K562 (cell line): ENCODE measurements at regions not wholly inside any gene's neighbourhood (a gene's known extent, or its start where the extent isn't known, plus 50 kb on each side); places are given as distances from the start of the nearest gene placed in this dataset.

ENCODE experiments used
- ATAC-seq: fragments of 200-7000 bp; cut with Tn5 transposase; 3 replicates; pipeline ENCODE4 v1.9.1; 2020; ENCODE audit warnings: moderate library complexity
- BruUV-seq: library from RNA; stranded (reverse); fragments of 400-500 nt; replicated peaks from 2 replicates; lab custom pipeline; 2021; lab: Mats Ljungman, UMichigan
- CTCF ChIA-PET: fragments of 300-600 bp; formaldehyde crosslinking; extraction: SDS; loops from one replicate; lab custom pipeline; 2021; ENCODE audit warnings: low intra/inter-chr PET ratio; lab: Yijun Ruan, JAX
- POLR2A ChIA-PET: fragments of 300-600, 350-650 bp; sonication (Branson Sonifier 250); formaldehyde crosslinking; extraction: SDS; loops from one replicate; lab custom pipeline; 2021; ENCODE audit warnings: antibody characterized with exemption, inconsistent platforms; lab: Yijun Ruan, JAX
- DNase-seq, 4 experiments: peaks; one replicate each; pipeline versions ENCODE4 v3.0.0 to v3.0.0-alpha.2; 2011 to 2018; ENCODE audit warnings: low spot score in 3 of 4, mixed read lengths in 3 of 4; ENCODE audit errors: extremely low read depth in 1 of 4
- FAIRE-seq: peaks from 2 replicates; lab custom pipeline; 2011; peaks lifted over from hg19 to GRCh38; lab: Jason Lieb, UNC
- H2AFZ ChIP-seq: 2 replicates; pipeline ENCODE4 v1.6.0; 2011; ENCODE audit warnings: low read depth, low read length, control low read depth, inconsistent platforms
- H3K27ac ChIP-seq: fragments of 200-600 bp; 3 replicates; pipeline ENCODE4 v1.8.0; 2011; ENCODE audit warnings: low read depth, mild to moderate bottlenecking, control low read depth, inconsistent platforms, low read length, moderate library complexity, mixed read lengths; ENCODE audit errors: extremely low read depth
- H3K27me3 ChIP-seq, 2 experiments: fragments of 300-600 bp in 1 of 2; 2 replicates in 1 of 2; 3 replicates in 1 of 2; pipeline versions ENCODE4 v1.6.0 to v1.8.0; 2011; ENCODE audit warnings: inconsistent platforms in 2 of 2, low read length in 2 of 2, mild to moderate bottlenecking in 1 of 2, mixed read lengths in 1 of 2, moderate library complexity in 1 of 2; ENCODE audit not compliant: control insufficient read depth in 2 of 2, insufficient read depth in 2 of 2
- H3K36me3 ChIP-seq: fragments of 300-600 bp; 3 replicates; pipeline ENCODE4 v1.8.0; 2011; ENCODE audit warnings: mild to moderate bottlenecking, low read length, inconsistent platforms; ENCODE audit not compliant: control insufficient read depth, insufficient read depth
- H3K4me1 ChIP-seq, 2 experiments: fragments of 200-600 bp in 1 of 2; replicated peaks in 1 of 2; 2 replicates in 1 of 2; 3 replicates in 1 of 2; pipeline versions ENCODE4 v1.5.1 to v1.8.0; 2011; ENCODE audit warnings: inconsistent platforms in 2 of 2, low read length in 2 of 2, mild to moderate bottlenecking in 1 of 2, mixed read lengths in 1 of 2, moderate library complexity in 1 of 2; ENCODE audit not compliant: control insufficient read depth in 2 of 2, insufficient read depth in 2 of 2
- H3K4me2 ChIP-seq: 2 replicates; pipeline ENCODE4 v1.6.1; 2011; ENCODE audit warnings: low read length, control low read depth, inconsistent platforms, mixed read lengths; ENCODE audit not compliant: insufficient read depth
- H3K4me3 ChIP-seq: fragments of 200-600 bp; sonication (generic), shearing (Covaris generic); 2 replicates; pipeline ENCODE4 v1.5.1; 2016; ENCODE audit warnings: control low read depth, inconsistent platforms
- H3K79me2 ChIP-seq: fragments of 200-600 bp; 3 replicates; pipeline ENCODE4 v1.8.0; 2011; ENCODE audit warnings: low read length, inconsistent platforms; ENCODE audit not compliant: control insufficient read depth, insufficient read depth
- H3K9ac ChIP-seq, 2 experiments: 2 replicates each; pipeline versions ENCODE4 v1.6.0 to v1.6.1; 2011; ENCODE audit warnings: low read depth in 2 of 2, low read length in 2 of 2, control low read depth in 1 of 2, inconsistent platforms in 1 of 2, mild to moderate bottlenecking in 1 of 2, mixed read lengths in 1 of 2; ENCODE audit not compliant: insufficient read depth in 1 of 2
- H3K9me1 ChIP-seq: one replicate; pipeline ENCODE4 v1.6.0; 2011; ENCODE audit warnings: inconsistent platforms, mild to moderate bottlenecking, low read length, moderate library complexity; ENCODE audit not compliant: control insufficient read depth, insufficient read depth
- H3K9me3 ChIP-seq: replicated peaks from 2 replicates; pipeline ENCODE4 v1.5.1; 2011; ENCODE audit warnings: low read depth, low read length, inconsistent platforms; ENCODE audit not compliant: control insufficient read depth, insufficient read depth
- H4K20me1 ChIP-seq: replicated peaks from 2 replicates; pipeline ENCODE4 v1.6.1; 2011; ENCODE audit warnings: low read length, inconsistent platforms, mixed read lengths; ENCODE audit not compliant: control insufficient read depth, insufficient read depth
- GABPB1 ChIP-seq: sonication (generic); formaldehyde crosslinking; IDR thresholded peaks from 2 replicates; pipeline ENCODE4 v1.8.0; 2022; ENCODE audit warnings: mild to moderate bottlenecking, missing genetic modification reagents
- NFYB ChIP-seq: IDR thresholded peaks from 2 replicates; pipeline ENCODE4 v1.6.1; 2011; ENCODE audit warnings: mild to moderate bottlenecking, moderate library complexity; ENCODE audit not compliant: insufficient read length; ENCODE audit errors: extremely low read depth
- POLR2H ChIP-seq: IDR thresholded peaks from 2 replicates; pipeline ENCODE4 v1.6.1; 2016; ENCODE audit warnings: missing genetic modification characterization, low read depth, mild to moderate bottlenecking, control low read depth, missing compliant biosample characterization, moderate library complexity
- SIN3B ChIP-seq: fragments of 450-650 bp; IDR thresholded peaks from 2 replicates; pipeline ENCODE4 v1.6.1; 2017; ENCODE audit warnings: low read depth, mild to moderate bottlenecking, moderate library complexity
- SMARCA5 ChIP-seq: fragments of 450-650 bp; IDR thresholded peaks from 2 replicates; pipeline ENCODE4 v1.6.1; 2016
- ZNF124 ChIP-seq: sonication (generic); formaldehyde crosslinking; IDR thresholded peaks from 2 replicates; pipeline ENCODE4 v1.8.1; 2022; ENCODE audit warnings: missing genetic modification reagents
- ZNF583 ChIP-seq: fragments of 250-450 bp; sonication (Bioruptor Pico); IDR thresholded peaks from 2 replicates; pipeline ENCODE4 v1.4.0; 2020
- WGBS: fragments of 100-300 bp; shearing (Covaris generic); methylation state at CpG from one replicate; pipeline ENCODE4 v1.1.6; 2016; ENCODE audit warnings: low coverage, mixed read lengths; ENCODE audit not compliant: insufficient coverage; ENCODE audit errors: missing lambda C conversion rate; 5-methylcytosine and 5-hydroxymethylcytosine counted together
- in situ Hi-C: fragments of 300-500 bp; cut with MboI; formaldehyde crosslinking; loops from 4 replicates; pipeline ENCODE4 v1.15.0; 2018; ENCODE audit warnings: inconsistent platforms, mixed read lengths
- intact Hi-C: fragments of 100-400 bp; cut with micrococcal nuclease; formaldehyde crosslinking; loops from 2 replicates; pipeline ENCODE4 v1.14.2; 2022
- TF ChIP-seq, protein P1 (sequence below): fragments of 450-650 bp; IDR thresholded peaks from 2 replicates; pipeline ENCODE4 v1.7.1; 2018; ENCODE audit warnings: mild to moderate bottlenecking, low read depth; ENCODE audit not compliant: partially characterized antibody
- TF ChIP-seq, protein P2 (sequence below): fragments of 450-650 bp; IDR thresholded peaks from 2 replicates; pipeline ENCODE4 v1.6.1; 2017; ENCODE audit warnings: antibody characterized with exemption, mild to moderate bottlenecking
- TF ChIP-seq, protein P3 (sequence below): fragments of 250-450 bp; sonication (Bioruptor Pico); IDR thresholded peaks from 2 replicates; pipeline ENCODE4 v1.9.0; 2021; ENCODE audit warnings: mild to moderate bottlenecking, inconsistent platforms
- TF ChIP-seq, protein P4 (sequence below): IDR thresholded peaks from 2 replicates; pipeline ENCODE4 v1.6.1; 2014; ENCODE audit warnings: antibody characterized with exemption
- TF ChIP-seq, protein P5 (sequence below): sonication (generic); formaldehyde crosslinking; IDR thresholded peaks from 2 replicates; pipeline ENCODE4 v1.9.0; 2022; ENCODE audit warnings: mild to moderate bottlenecking, missing genetic modification reagents

DNA sequence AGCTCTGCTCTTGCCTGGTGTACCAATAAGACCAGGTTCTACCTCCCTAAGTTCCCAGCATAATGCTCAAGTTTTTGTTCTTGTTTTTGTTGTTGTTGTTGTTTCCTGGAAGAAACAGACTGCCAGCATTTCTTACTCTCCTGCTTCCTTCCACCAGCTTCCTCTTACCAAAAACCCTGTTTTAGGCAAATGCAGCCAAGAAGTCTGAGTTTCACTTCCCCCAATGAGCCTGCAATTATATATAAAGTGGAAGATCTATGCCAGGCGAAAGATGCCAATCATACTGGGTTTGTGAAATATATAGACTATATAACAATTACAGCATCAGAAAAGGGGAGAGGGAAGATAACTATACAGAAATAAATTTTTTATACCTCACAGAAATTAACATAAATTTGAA is 931.5 kb upstream of the FAT3 start:
- H2AFZ ChIP-seq, result no peak overlapping the region
- no peaks in the 10 kb centered on the region for H3K36me3 ChIP-seq
- CTCF ChIA-PET, result no interaction called here
- intact Hi-C loops, result no loop called here
- H3K9ac ChIP-seq, result no peak overlapping the region
- in situ Hi-C loops, result no loop called here
- H3K4me3 ChIP-seq, result no peak overlapping the region
- ATAC-seq (no peak), DNase-seq (no peak), FAIRE-seq (no peak)
- no peak overlapping the region for H3K27ac ChIP-seq
- no peaks in the 10 kb centered on the region for H3K27me3 ChIP-seq
- POLR2A ChIA-PET, result no interaction called here
- H3K9me1 ChIP-seq, result no peaks in the 10 kb centered on the region
- no peaks in the 10 kb centered on the region for H4K20me1 ChIP-seq
- H3K4me2 ChIP-seq, result no peak overlapping the region
- H3K79me2 ChIP-seq, result no peaks in the 10 kb centered on the region
- 0% methylated on average over 1 of the region's 1 CpG for WGBS
- no TSS peak for BruUV-seq
- no peaks in the 10 kb centered on the region for H3K9me3 ChIP-seq
- H3K4me1 ChIP-seq, result no peaks in the 10 kb centered on the region
- TF ChIP-seq, protein P1, sequence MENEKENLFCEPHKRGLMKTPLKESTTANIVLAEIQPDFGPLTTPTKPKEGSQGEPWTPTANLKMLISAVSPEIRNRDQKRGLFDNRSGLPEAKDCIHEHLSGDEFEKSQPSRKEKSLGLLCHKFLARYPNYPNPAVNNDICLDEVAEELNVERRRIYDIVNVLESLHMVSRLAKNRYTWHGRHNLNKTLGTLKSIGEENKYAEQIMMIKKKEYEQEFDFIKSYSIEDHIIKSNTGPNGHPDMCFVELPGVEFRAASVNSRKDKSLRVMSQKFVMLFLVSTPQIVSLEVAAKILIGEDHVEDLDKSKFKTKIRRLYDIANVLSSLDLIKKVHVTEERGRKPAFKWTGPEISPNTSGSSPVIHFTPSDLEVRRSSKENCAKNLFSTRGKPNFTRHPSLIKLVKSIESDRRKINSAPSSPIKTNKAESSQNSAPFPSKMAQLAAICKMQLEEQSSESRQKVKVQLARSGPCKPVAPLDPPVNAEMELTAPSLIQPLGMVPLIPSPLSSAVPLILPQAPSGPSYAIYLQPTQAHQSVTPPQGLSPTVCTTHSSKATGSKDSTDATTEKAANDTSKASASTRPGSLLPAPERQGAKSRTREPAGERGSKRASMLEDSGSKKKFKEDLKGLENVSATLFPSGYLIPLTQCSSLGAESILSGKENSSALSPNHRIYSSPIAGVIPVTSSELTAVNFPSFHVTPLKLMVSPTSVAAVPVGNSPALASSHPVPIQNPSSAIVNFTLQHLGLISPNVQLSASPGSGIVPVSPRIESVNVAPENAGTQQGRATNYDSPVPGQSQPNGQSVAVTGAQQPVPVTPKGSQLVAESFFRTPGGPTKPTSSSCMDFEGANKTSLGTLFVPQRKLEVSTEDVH, result no peak
- TF ChIP-seq, protein P2, sequence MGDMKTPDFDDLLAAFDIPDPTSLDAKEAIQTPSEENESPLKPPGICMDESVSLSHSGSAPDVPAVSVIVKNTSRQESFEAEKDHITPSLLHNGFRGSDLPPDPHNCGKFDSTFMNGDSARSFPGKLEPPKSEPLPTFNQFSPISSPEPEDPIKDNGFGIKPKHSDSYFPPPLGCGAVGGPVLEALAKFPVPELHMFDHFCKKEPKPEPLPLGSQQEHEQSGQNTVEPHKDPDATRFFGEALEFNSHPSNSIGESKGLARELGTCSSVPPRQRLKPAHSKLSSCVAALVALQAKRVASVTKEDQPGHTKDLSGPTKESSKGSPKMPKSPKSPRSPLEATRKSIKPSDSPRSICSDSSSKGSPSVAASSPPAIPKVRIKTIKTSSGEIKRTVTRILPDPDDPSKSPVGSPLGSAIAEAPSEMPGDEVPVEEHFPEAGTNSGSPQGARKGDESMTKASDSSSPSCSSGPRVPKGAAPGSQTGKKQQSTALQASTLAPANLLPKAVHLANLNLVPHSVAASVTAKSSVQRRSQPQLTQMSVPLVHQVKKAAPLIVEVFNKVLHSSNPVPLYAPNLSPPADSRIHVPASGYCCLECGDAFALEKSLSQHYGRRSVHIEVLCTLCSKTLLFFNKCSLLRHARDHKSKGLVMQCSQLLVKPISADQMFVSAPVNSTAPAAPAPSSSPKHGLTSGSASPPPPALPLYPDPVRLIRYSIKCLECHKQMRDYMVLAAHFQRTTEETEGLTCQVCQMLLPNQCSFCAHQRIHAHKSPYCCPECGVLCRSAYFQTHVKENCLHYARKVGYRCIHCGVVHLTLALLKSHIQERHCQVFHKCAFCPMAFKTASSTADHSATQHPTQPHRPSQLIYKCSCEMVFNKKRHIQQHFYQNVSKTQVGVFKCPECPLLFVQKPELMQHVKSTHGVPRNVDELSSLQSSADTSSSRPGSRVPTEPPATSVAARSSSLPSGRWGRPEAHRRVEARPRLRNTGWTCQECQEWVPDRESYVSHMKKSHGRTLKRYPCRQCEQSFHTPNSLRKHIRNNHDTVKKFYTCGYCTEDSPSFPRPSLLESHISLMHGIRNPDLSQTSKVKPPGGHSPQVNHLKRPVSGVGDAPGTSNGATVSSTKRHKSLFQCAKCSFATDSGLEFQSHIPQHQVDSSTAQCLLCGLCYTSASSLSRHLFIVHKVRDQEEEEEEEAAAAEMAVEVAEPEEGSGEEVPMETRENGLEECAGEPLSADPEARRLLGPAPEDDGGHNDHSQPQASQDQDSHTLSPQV, result no peak
- no peak for TF ChIP-seq SMARCA5
- no peak for TF ChIP-seq SIN3B
- TF ChIP-seq ZNF583 (CRISPR knock-in tag), result no peak
- no peak for TF ChIP-seq POLR2H (tag)
- no peak for TF ChIP-seq ZNF124 (CRISPR knock-in tag)
- TF ChIP-seq NFYB, result no peak
- TF ChIP-seq GABPB1 (CRISPR knock-in tag), result no peak
- TF ChIP-seq, protein P3, sequence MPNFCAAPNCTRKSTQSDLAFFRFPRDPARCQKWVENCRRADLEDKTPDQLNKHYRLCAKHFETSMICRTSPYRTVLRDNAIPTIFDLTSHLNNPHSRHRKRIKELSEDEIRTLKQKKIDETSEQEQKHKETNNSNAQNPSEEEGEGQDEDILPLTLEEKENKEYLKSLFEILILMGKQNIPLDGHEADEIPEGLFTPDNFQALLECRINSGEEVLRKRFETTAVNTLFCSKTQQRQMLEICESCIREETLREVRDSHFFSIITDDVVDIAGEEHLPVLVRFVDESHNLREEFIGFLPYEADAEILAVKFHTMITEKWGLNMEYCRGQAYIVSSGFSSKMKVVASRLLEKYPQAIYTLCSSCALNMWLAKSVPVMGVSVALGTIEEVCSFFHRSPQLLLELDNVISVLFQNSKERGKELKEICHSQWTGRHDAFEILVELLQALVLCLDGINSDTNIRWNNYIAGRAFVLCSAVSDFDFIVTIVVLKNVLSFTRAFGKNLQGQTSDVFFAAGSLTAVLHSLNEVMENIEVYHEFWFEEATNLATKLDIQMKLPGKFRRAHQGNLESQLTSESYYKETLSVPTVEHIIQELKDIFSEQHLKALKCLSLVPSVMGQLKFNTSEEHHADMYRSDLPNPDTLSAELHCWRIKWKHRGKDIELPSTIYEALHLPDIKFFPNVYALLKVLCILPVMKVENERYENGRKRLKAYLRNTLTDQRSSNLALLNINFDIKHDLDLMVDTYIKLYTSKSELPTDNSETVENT (CRISPR knock-in tag), result no peak
- TF ChIP-seq, protein P4, sequence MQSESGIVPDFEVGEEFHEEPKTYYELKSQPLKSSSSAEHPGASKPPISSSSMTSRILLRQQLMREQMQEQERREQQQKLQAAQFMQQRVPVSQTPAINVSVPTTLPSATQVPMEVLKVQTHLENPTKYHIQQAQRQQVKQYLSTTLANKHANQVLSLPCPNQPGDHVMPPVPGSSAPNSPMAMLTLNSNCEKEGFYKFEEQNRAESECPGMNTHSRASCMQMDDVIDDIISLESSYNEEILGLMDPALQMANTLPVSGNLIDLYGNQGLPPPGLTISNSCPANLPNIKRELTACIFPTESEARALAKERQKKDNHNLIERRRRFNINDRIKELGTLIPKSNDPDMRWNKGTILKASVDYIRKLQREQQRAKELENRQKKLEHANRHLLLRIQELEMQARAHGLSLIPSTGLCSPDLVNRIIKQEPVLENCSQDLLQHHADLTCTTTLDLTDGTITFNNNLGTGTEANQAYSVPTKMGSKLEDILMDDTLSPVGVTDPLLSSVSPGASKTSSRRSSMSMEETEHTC, result no peak
- TF ChIP-seq, protein P5, sequence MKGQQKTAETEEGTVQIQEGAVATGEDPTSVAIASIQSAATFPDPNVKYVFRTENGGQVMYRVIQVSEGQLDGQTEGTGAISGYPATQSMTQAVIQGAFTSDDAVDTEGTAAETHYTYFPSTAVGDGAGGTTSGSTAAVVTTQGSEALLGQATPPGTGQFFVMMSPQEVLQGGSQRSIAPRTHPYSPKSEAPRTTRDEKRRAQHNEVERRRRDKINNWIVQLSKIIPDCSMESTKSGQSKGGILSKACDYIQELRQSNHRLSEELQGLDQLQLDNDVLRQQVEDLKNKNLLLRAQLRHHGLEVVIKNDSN (CRISPR knock-in tag), result no peak
